ENCODE measurements at regions not wholly inside any gene's neighbourhood (a gene's known extent, or its start where the extent isn't known, plus 50 kb on each side); places are given as distances from the start of the nearest gene placed in this dataset.

DNA sequence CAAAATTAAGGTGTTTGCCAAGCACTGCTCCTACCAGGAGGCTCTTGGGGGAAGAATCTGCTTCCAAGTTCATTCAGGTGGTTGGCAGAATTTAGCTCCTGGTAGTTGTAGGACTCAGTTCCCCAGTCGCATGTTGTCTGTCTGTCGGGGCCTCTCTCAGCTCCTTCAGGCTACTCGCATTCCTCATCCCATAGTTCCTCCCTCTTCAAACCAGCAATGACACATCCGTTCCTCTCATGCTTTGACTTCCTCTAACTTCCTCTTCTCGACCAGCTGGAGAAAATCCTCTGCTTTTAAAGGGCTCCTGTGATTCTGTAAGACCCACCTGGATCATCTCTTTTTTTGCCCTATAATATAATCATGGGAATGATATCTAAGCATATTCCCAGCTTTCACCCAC is 108.1 kb downstream of the PMP22 start:
- no peaks in the 10 kb centered on the region for H3K79me2 ChIP-seq (ENCODE audit: low read length)
- no peak for TF ChIP-seq EZH2phosphoT487 (IDR thresholded peaks at IDR 0.05; ENCODE audit: low read length)
- TF ChIP-seq, protein P1, sequence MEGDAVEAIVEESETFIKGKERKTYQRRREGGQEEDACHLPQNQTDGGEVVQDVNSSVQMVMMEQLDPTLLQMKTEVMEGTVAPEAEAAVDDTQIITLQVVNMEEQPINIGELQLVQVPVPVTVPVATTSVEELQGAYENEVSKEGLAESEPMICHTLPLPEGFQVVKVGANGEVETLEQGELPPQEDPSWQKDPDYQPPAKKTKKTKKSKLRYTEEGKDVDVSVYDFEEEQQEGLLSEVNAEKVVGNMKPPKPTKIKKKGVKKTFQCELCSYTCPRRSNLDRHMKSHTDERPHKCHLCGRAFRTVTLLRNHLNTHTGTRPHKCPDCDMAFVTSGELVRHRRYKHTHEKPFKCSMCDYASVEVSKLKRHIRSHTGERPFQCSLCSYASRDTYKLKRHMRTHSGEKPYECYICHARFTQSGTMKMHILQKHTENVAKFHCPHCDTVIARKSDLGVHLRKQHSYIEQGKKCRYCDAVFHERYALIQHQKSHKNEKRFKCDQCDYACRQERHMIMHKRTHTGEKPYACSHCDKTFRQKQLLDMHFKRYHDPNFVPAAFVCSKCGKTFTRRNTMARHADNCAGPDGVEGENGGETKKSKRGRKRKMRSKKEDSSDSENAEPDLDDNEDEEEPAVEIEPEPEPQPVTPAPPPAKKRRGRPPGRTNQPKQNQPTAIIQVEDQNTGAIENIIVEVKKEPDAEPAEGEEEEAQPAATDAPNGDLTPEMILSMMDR (IDR thresholded peaks at IDR 0.05; ENCODE audit: low read length) = no peak
- no peak for TF ChIP-seq EZH2 (optimal IDR thresholded peaks at IDR 0.05; ENCODE audit: low read depth, low read length)
- no peaks in the 10 kb centered on the region for H4K20me1 ChIP-seq (ENCODE audit: insufficient read depth, low read length)
- no peak overlapping the region for H3K4me3 ChIP-seq (ENCODE audit: low read length)
- no peak for DNase-seq
- H2AFZ ChIP-seq (ENCODE audit: low read length) = no peak overlapping the region
- no peaks in the 10 kb centered on the region for H3F3A ChIP-seq (ENCODE audit: insufficient read depth, low read length)
- H3K9me3 ChIP-seq (replicated peaks; ENCODE audit: insufficient read depth, low read length) = no peaks in the 10 kb centered on the region
- no peaks in the 10 kb centered on the region for H3K36me3 ChIP-seq (replicated peaks; ENCODE audit: insufficient read depth, low read length)
- no peak overlapping the region for H3K4me2 ChIP-seq (ENCODE audit: low read depth, low read length)
- H3K4me1 ChIP-seq (ENCODE audit: low read length) = no peaks in the 10 kb centered on the region
- no peak overlapping the region for H3K27ac ChIP-seq (ENCODE audit: low read length)
- H3K27me3 ChIP-seq (replicated peaks; ENCODE audit: insufficient read depth, low read length) = no peaks in the 10 kb centered on the region
- H3K9ac ChIP-seq (ENCODE audit: low read length) = no peak overlapping the region
- H3K9me2 ChIP-seq (replicated peaks; ENCODE audit: insufficient read depth, low read length) = no peaks in the 10 kb centered on the region

DNA sequence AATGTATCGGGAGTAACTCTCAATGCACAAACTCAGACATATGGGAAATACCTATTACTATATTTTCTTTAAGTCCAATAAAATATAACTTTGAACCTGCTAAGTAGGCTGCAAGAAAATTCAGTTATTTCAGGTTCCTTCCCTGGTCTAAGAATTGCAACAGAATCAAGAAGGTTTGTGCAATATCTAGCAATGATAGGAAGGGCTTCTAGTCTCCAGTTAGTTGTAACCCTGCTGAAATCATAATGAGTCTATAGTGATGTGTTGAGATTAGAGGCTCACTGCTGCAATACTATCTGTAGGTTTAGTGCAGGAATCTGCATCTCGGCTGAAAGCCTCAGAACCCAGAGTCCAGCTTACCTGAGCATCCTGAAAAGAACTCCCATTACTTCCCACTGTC is 110.5 kb downstream of the PMP22 start:
- Histone ChIP-seq H3K9me2 (replicated peaks; ENCODE audit: insufficient read depth, low read length) (no peaks in the 10 kb centered on the region), H3K36me3 (replicated peaks; ENCODE audit: insufficient read depth, low read length) (no peaks in the 10 kb centered on the region; the same call in 1 of the 2 replicates), H3K4me3 (ENCODE audit: low read length) (no peak overlapping the region), H3K9ac (ENCODE audit: low read length) (no peak overlapping the region), H3K27ac (ENCODE audit: low read length) (no peak overlapping the region), H3K79me2 (ENCODE audit: low read length) (no peaks in the 10 kb centered on the region), H3K4me2 (ENCODE audit: low read depth, low read length) (no peak overlapping the region), H3K27me3 (replicated peaks; ENCODE audit: insufficient read depth, low read length) (no peaks in the 10 kb centered on the region), H2AFZ (ENCODE audit: low read length) (no peak overlapping the region), H3K9me3 (replicated peaks; ENCODE audit: insufficient read depth, low read length) (no peaks in the 10 kb centered on the region), H3F3A (ENCODE audit: insufficient read depth, low read length) (no peaks in the 10 kb centered on the region), H4K20me1 (ENCODE audit: insufficient read depth, low read length) (no peaks in the 10 kb centered on the region), H3K4me1 (ENCODE audit: low read length) (no peaks in the 10 kb centered on the region)
- no peak for DNase-seq
- TF ChIP-seq EZH2phosphoT487 (IDR thresholded peaks at IDR 0.05; ENCODE audit: low read length) = no peak
- no peak for TF ChIP-seq EZH2 (optimal IDR thresholded peaks at IDR 0.05; ENCODE audit: low read depth, low read length)
- TF ChIP-seq, protein P1 (IDR thresholded peaks at IDR 0.05; ENCODE audit: low read length) = no peak

DNA sequence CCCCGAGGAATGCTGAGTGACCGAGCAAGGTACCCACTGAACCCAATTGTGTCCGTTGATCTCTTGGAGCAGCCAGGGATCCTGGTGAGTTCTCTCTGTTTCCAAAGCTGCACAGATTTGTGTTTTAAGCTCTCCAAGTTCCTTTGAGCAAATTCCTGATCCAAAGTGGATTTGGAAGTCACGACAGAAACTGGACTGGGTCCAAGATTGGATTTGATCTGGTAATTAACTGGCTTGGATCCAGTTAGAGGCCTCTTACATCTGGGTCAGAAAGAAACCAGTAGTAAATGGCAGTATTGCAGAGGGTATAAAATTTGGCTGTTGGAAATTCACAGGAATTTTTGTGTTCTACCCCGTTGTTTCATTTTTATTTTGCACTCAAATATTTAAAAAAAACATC is 119.5 kb downstream of the PMP22 start:
- DNase-seq = no peak
- Histone ChIP-seq H2AFZ (ENCODE audit: low read length) (no peak overlapping the region), H4K20me1 (ENCODE audit: insufficient read depth, low read length) (no peaks in the 10 kb centered on the region), H3K79me2 (ENCODE audit: low read length) (no peaks in the 10 kb centered on the region), H3K27me3 (replicated peaks; ENCODE audit: insufficient read depth, low read length) (no peaks in the 10 kb centered on the region), H3K36me3 (replicated peaks; ENCODE audit: insufficient read depth, low read length) (no peaks in the 10 kb centered on the region), H3K4me2 (ENCODE audit: low read depth, low read length) (no peak overlapping the region), H3K9me3 (replicated peaks; ENCODE audit: insufficient read depth, low read length) (no peaks in the 10 kb centered on the region), H3F3A (ENCODE audit: insufficient read depth, low read length) (no peaks in the 10 kb centered on the region), H3K9ac (ENCODE audit: low read length) (no peak overlapping the region), H3K4me1 (ENCODE audit: low read length) (no peaks in the 10 kb centered on the region), H3K27ac (ENCODE audit: low read length) (no peak overlapping the region), H3K4me3 (ENCODE audit: low read length) (no peak overlapping the region), H3K9me2 (replicated peaks; ENCODE audit: insufficient read depth, low read length) (no peaks in the 10 kb centered on the region)
- no peak for TF ChIP-seq EZH2 (optimal IDR thresholded peaks at IDR 0.05; ENCODE audit: low read depth, low read length)
- TF ChIP-seq, protein P1 (IDR thresholded peaks at IDR 0.05; ENCODE audit: low read length) = no peak
- TF ChIP-seq EZH2phosphoT487 (IDR thresholded peaks at IDR 0.05; ENCODE audit: low read length) = no peak
